Endometrium (tissue), 2 donors: ENCODE measurements at regions not wholly inside any gene's neighbourhood (a gene's known extent, or its start where the extent isn't known, plus 50 kb on each side); places are given as distances from the start of the nearest gene placed in this dataset.
A peak's percentile ranks its signal among the peaks of the same experiment; 100 is the strongest.
"Not testable (repeated sequence)": the region's sequence is repeated elsewhere in the genome, so short reads cannot be mapped to it uniquely, and the experiment has no call there.

Experiments
- FAIRE-seq: peaks from 2 replicates; lab custom pipeline; 2012; peaks lifted over from hg19 to GRCh38; lab: Jason Lieb, UNC
- donor health status: control.
- donor health status: control.

- not testable (repeated sequence) for FAIRE-seq
Measured at GRCh38 chrX:92081250-92081649, 302.1 kb downstream of the PCDH11X start.

- FAIRE-seq: not testable (repeated sequence)
Measured at GRCh38 chrX:92090756-92091155, 311.6 kb downstream of the PCDH11X start.

DNA sequence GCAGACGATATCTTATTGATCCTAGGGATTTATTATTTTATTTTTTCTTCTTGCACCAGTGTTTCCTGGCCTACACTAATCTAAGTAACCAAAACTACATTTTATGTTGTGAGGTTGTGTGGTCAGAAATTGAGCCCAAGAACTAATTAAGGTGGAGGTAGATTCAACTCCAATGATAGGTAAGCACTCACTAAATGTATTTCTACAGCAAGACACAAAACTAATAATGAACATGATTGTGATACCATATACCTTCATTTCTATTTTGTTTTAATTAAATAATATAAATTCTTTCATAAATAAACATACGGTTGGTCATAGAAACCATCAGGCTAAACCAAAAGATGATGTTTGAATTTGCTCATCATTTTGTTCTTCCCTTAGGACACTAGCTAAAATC is 319.0 kb downstream of the PCDH11X start:
- FAIRE-seq: peak; percentile 15

- not testable (repeated sequence) for FAIRE-seq
Measured at GRCh38 chrX:92100095-92100494, 320.9 kb downstream of the PCDH11X start.

- FAIRE-seq: not testable (repeated sequence)
Measured at GRCh38 chrX:92105693-92106092, 326.5 kb downstream of the PCDH11X start.

- not testable (repeated sequence) for FAIRE-seq
Measured at GRCh38 chrX:92106671-92107070, 327.5 kb downstream of the PCDH11X start.

DNA sequence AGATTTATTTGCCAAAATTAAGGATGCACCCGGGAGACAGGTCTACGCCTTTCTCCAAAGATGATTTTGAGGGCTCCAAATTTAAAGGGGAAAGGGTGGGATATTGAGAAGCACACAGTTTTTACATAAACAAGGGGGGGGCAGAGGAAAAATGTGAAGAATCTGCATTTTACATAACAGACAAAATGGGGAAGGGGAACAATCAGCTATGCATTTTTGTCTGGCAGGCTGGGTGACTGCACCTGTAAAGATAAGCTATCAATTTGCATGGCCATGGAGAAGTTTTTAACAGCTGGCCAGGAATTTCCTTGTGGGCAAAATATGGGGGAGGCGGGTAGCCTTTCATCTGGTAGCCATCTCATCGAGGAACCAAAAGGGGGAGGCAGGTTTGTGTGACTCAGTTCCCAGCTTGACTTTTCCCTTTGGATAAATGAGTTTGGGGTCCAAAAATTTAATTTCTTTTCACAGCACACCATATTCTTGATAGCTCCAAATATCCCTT is 331.3 kb downstream of the PCDH11X start:
- FAIRE-seq: not testable (repeated sequence)

GRCh38 chrX:92117701-92118100 is 338.5 kb downstream of the PCDH11X start:
- not testable (repeated sequence) for FAIRE-seq

- FAIRE-seq: not testable (repeated sequence)
Measured at GRCh38 chrX:92163035-92163434, 383.9 kb downstream of the PCDH11X start.

DNA sequence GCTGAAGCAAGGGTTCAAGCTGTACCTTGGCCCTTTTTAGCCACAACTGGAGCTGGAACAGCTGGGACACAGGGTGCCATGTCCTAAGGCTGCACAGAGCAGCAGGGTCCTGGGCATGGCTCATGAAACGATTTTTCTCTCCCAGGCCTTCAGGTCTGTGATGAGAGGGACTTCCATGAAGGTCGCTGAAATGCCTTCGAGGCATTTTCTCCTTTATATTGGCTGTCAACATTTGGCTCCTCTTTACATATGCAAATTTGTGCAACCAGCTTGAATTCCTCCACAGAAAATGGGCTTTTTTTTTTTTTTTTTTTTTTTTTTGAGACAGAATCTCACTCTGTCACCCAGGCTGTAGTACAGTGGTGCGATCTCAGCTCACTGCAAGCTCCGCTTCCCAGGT is 430.8 kb downstream of the PCDH11X start:
- no peak for FAIRE-seq

GRCh38 chrX:92213786-92214185 is 434.6 kb downstream of the PCDH11X start:
- FAIRE-seq: no peak

DNA sequence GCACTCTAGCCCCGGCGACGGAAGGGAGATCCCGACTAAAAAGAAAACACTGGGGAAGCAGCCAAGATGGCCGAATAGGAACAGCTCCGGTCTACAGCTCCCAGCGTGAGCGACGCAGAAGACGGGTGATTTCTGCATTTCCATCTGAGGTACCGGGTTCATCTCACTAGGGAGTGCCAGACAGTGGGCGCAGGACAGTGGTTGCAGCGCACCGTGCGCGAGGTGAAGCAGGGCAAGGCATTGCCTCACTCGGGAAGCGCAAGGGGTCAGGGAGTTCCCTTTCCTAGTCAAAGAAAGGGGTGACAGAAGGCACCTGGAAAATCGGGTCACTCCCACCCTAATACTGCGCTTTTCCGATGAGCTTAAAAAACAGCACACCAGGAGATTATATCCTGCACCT is 435.8 kb downstream of the PCDH11X start:
- FAIRE-seq: not testable (repeated sequence)

- no peak for FAIRE-seq
Measured at GRCh38 chrX:92224406-92224805, 445.2 kb downstream of the PCDH11X start.

GRCh38 chrX:92230628-92231027 is 451.5 kb downstream of the PCDH11X start:
- FAIRE-seq: no peak

DNA sequence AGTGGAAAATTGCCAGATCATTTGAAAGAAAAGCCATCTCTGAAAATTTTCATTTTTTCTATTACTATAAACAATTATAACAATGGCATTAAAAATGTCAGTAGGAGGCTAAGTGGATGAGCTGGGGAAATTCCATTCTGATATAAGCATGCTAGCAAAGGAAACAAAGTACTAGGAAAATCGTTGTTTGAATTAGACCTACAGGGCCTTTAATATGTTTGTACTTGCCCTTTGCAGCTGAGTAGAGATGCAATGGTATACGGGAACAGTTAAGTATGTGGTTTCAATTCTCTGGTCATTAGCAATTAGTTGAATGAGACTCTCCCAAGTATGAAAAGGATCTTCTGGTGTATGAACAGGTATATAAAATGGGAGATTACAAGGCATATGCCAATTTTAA is 452.2 kb downstream of the PCDH11X start:
- no peak for FAIRE-seq

- FAIRE-seq: no peak
Measured at GRCh38 chrX:92232182-92232581, 453.0 kb downstream of the PCDH11X start.

- FAIRE-seq: no peak
Measured at GRCh38 chrX:92241249-92241648, 462.1 kb downstream of the PCDH11X start.

GRCh38 chrX:92247076-92247475 is 467.9 kb downstream of the PCDH11X start:
- FAIRE-seq: no peak

GRCh38 chrX:92249125-92249524 is 469.9 kb downstream of the PCDH11X start:
- FAIRE-seq: no peak

GRCh38 chrX:92260102-92260501 is 480.9 kb downstream of the PCDH11X start:
- no peak for FAIRE-seq

- FAIRE-seq: no peak
Measured at GRCh38 chrX:92270936-92271855, 492.0 kb downstream of the PCDH11X start.

GRCh38 chrX:92278556-92278955 is 499.4 kb downstream of the PCDH11X start:
- not testable (repeated sequence) for FAIRE-seq

DNA sequence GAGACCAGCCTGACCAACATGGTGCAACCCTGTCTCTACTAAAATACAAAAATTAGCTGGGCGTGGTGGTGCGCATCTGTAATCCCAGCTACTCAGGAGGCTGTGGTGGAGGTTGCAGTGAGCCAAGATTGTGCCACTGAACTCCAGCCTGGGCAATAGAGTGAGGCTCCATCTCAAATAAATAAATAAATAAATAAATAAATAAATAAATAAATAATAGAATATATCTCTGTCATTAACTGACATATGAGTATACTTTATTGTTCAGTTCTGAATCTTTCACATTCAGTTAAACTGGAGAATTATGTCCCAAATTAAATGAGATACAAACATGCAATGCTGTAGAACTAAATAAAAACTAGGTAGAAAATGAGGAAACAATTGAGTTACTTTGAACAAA is 501.2 kb downstream of the PCDH11X start:
- FAIRE-seq: not testable (repeated sequence)

DNA sequence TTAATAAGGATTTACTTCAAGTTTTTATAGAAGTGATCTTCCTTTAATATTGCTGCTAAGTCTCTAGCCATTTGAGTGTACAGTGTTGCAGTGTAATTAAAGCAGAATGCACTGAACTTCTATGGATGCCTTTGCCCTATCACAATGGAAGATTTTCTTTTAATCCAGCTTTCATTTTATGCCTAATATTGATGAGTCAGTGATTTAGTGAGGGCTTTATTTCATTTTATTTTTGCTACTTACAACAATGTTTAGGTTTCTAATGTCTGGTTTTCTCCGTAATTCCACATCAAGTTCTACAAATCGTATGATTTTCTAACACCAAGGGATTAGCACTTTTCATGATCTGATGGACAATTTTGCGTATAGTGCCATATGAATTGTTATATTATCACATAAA is 504.1 kb downstream of the PCDH11X start:
- FAIRE-seq: no peak
